ENCODE measurements at regions not wholly inside any gene's neighbourhood (a gene's known extent, or its start where the extent isn't known, plus 50 kb on each side); places are given as distances from the start of the nearest gene placed in this dataset.

- TF ChIP-seq SIN3A (IDR thresholded peaks at IDR 0.05; ENCODE audit: borderline replicate concordance, insufficient read depth, low read length) (no peak), TAF1 (IDR thresholded peaks at IDR 0.05; ENCODE audit: borderline replicate concordance, insufficient read depth, low read length) (no peak), POLR2AphosphoS5 (IDR thresholded peaks at IDR 0.05; ENCODE audit: low read depth, low read length) (no peak), REST (IDR thresholded peaks at IDR 0.05; ENCODE audit: insufficient read depth in 1 of 2, low read depth in 2 of 2, low read length in 2 of 2) (no peak), FOXP2 (optimal IDR thresholded peaks at IDR 0.05; ENCODE audit: borderline replicate concordance, extremely low read depth, extremely low read length, insufficient read depth) (no peak)
Measured at GRCh38 chr6:109255087-109255486, 127.2 kb downstream of the CD164 start.

GRCh38 chr6:109253366-109253765 lies 128.9 kb downstream of the CD164 start:
- no peak for TF ChIP-seq REST (IDR thresholded peaks at IDR 0.05; ENCODE audit: insufficient read depth in 1 of 2, low read depth in 2 of 2, low read length in 2 of 2)
- no peak for TF ChIP-seq TAF1 (IDR thresholded peaks at IDR 0.05; ENCODE audit: borderline replicate concordance, insufficient read depth, low read length)
- TF ChIP-seq SIN3A (IDR thresholded peaks at IDR 0.05; ENCODE audit: borderline replicate concordance, insufficient read depth, low read length) = no peak
- TF ChIP-seq FOXP2 (optimal IDR thresholded peaks at IDR 0.05; ENCODE audit: borderline replicate concordance, extremely low read depth, extremely low read length, insufficient read depth) = no peak
- no peak for TF ChIP-seq POLR2AphosphoS5 (IDR thresholded peaks at IDR 0.05; ENCODE audit: low read depth, low read length)

GRCh38 chr6:109252261-109253041 lies 129.8 kb downstream of the CD164 start:
- TF ChIP-seq SIN3A (IDR thresholded peaks at IDR 0.05; ENCODE audit: borderline replicate concordance, insufficient read depth, low read length) (no peak), FOXP2 (optimal IDR thresholded peaks at IDR 0.05; ENCODE audit: borderline replicate concordance, extremely low read depth, extremely low read length, insufficient read depth) (no peak), POLR2AphosphoS5 (IDR thresholded peaks at IDR 0.05; ENCODE audit: low read depth, low read length) (no peak), TAF1 (IDR thresholded peaks at IDR 0.05; ENCODE audit: borderline replicate concordance, insufficient read depth, low read length) (no peak), REST (IDR thresholded peaks at IDR 0.05; ENCODE audit: insufficient read depth in 1 of 2, low read depth in 2 of 2, low read length in 2 of 2) (no peak)

GRCh38 chr6:109251839-109252238 lies 130.4 kb downstream of the CD164 start:
- TF ChIP-seq SIN3A (IDR thresholded peaks at IDR 0.05; ENCODE audit: borderline replicate concordance, insufficient read depth, low read length) (no peak), POLR2AphosphoS5 (IDR thresholded peaks at IDR 0.05; ENCODE audit: low read depth, low read length) (no peak), TAF1 (IDR thresholded peaks at IDR 0.05; ENCODE audit: borderline replicate concordance, insufficient read depth, low read length) (no peak), REST (IDR thresholded peaks at IDR 0.05; ENCODE audit: insufficient read depth in 1 of 2, low read depth in 2 of 2, low read length in 2 of 2) (no peak), FOXP2 (optimal IDR thresholded peaks at IDR 0.05; ENCODE audit: borderline replicate concordance, extremely low read depth, extremely low read length, insufficient read depth) (no peak)

All from PFSK-1 (cell line).